Stimulated activated CD4-positive, alpha-beta T cell treated with anti-CD3 and anti-CD28 coated beads, Interleukin-4, amount 100 ng/mL, for 48 hours (primary cell): ENCODE measurements at regions not wholly inside any gene's neighbourhood (a gene's known extent, or its start where the extent isn't known, plus 50 kb on each side); places are given as distances from the start of the nearest gene placed in this dataset.
"Not testable (repeated sequence)": the region's sequence is repeated elsewhere in the genome, so short reads cannot be mapped to it uniquely, and the experiment has no call there.

Experiments
- DNase-seq, 2 donors: peaks; one replicate each; pipeline ENCODE4 v3.0.0-alpha.2; 2020; ENCODE audit warnings: low read depth in 2 of 2

- DNase-seq: no peak
These were observed 158.0 kb upstream of the ALG10B start for GRCh38 chr12:38158428-38159091.

- no peak for DNase-seq
These were observed 157.5 kb upstream of the ALG10B start for GRCh38 chr12:38159092-38159551.

DNA sequence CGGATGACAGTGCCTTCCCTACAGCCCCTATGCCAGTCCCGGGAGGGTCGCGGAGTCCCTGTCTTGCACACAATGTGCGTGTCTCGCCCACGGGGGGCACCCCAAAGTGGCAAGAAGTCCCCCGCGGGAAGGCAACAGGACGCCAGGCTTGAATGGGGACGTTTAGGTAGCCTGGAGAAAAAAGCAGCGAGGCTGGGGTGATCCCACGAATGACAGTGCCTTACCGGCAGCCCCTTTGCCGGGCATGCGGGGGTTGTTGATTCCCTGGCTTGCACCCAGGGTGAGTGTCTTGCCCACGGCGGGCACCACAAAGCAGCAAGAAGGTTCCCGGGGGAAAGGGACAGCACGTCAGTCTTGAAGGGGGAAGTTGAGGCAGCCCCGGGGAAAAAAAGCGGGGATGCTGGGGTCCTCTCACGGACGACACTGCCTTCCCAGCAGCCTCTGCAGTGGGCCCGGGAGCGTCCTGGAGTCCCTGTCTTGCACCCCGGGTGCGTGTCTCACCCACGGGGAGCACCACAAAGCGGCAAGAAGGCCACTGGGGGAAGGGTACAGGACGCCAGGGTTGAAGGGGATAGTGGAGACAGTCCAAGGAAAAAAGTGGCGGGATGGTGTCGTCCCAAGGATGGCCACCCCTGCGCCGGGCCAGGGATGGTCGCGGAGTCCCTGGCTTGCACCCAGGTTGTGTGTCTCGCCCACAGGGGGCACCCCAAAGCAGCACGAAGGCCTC, 156.8 kb upstream of the ALG10B start:
- DNase-seq: no peak

DNA sequence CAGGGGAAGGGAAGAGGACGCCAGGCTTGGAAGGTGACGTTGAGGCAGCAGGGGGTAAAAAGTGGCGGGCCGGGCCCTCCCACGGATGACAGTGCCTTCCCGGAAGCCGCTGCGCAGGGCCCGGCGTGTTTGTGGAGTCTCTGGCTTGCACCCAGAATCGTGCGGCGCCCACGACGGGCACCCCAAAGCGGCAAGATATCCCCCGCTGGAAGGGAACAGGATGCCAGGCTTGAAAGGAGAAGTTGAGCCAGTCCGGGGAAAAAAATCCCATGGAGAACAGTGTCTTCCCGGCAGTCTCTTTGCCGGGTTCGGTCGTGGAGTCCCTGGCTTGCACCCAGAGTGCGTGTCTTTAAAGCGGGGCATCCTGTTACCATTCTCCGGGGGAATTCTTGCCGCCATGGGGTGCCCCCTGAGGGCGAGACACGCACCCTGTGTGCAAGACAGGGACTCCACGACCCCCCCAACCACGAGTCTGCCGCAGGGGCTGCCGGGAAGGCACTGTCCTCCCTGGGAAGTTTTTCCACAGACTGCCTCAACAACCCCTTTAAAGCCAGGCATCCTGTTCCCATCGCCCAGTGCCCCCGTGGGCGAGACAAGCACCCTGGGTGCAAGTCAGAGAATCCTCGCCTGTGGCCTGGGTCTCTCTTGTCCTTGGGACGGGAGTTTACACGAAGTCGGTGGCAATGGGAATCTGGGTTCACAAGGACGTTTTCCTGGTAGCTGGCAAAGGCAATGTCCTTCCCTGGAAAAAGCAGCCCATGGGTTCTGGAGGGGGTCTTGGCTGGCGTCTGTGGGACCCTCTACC, 156.1 kb upstream of the ALG10B start:
- no peak for DNase-seq

- DNase-seq: no peak
These were observed 155.2 kb upstream of the ALG10B start for GRCh38 chr12:38161123-38162000.

DNA sequence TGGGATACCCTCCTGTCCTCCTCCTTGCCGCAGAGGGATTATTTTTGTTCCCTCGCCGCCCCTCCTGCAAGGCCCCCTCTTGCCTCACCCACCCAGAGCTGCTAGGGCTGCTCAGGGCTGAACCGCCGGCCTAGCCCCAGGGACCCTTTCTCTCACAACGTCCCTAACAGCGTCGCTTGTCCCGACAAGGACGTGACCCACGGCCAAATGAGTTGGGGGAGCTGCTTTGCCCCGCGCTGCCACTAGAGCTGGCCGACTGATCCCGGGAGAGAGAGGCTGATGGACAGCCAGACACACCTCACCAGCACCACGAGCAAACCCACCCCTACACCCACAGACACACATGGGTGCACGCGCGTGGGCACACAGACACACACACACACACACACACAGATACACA, 154.6 kb upstream of the ALG10B start:
- DNase-seq: no peak

DNA sequence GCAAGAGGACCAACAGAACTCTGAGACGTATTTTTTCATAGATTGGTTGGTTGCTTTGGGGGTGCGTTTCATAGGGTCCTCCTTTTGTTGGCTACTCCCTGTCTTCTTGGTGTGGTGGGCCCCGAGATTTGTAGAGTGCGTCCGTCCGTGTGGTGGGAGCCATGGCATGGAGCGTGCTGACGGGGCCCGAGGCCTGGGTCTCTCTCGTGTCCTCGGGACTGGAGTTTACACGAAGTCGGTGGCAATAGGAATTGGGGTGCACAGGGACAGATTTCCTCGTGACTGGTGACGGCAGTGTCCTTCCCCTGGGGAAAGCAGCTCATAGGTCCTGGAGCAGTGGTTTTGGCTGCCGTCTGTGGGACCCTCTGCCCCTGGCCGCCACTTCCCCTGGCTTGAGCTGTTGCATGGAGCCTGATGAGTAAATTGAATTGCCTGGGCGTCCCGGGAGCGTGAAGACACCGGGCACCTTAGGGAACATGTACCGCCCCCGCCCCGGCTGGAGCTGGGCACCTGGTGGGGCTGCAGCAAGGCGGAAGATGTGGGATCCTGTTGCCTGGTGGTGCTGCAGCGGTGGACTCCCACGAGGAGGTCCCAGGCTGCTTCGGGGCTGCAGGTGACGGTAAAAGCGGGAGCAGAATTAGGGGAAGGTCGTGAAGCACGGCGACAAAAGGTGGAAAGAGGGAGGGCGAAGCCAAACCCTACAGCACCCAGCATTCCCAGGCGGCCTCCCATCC, 153.7 kb upstream of the ALG10B start:
- DNase-seq: no peak

DNA sequence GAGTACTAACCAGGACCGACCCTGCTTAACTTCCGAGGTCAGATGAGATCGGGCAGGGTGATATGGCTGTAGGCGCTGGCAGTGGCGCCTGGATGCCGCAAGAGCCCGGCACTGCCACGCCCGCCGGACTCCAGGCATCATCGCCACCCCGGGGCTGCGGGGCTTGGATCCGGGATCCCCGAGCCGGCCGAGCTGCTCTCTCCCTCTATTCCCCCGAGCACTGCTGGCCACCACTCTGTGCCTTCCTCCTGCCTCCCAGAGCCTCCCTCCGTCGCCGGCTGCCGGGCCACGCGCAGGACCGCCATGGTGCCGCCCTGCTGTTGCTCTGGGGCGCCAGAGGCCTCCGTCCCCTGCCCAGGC, 153.2 kb upstream of the ALG10B start:
- no peak for DNase-seq

DNA sequence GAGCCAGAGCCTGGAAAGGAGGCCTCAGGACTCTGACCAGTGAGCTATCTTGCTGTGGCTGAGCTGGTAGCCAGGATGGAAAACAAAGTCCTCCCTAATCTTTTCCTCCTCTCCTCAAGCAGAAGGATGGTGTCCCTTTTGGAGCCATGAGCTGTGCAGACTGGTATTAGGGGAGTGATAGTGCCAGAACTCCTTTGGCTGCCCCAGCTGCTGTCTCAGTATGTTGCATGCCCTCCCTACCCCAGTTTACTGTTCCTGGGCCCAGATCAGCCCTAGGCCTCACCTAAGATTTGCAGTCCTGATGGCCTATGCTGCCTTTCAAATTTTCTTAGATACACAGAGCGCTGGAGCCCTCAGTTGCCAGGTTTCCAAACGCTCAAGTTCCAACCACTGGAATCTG, 150.3 kb upstream of the ALG10B start:
- DNase-seq: no peak

- no peak for DNase-seq
These were observed 141.0 kb upstream of the ALG10B start for GRCh38 chr12:38175538-38175937.

GRCh38 chr12:38183617-38184016, 133.0 kb upstream of the ALG10B start:
- DNase-seq: not testable (repeated sequence)

- DNase-seq: not testable (repeated sequence)
These were observed 119.3 kb upstream of the ALG10B start for GRCh38 chr12:38197286-38197685.

DNA sequence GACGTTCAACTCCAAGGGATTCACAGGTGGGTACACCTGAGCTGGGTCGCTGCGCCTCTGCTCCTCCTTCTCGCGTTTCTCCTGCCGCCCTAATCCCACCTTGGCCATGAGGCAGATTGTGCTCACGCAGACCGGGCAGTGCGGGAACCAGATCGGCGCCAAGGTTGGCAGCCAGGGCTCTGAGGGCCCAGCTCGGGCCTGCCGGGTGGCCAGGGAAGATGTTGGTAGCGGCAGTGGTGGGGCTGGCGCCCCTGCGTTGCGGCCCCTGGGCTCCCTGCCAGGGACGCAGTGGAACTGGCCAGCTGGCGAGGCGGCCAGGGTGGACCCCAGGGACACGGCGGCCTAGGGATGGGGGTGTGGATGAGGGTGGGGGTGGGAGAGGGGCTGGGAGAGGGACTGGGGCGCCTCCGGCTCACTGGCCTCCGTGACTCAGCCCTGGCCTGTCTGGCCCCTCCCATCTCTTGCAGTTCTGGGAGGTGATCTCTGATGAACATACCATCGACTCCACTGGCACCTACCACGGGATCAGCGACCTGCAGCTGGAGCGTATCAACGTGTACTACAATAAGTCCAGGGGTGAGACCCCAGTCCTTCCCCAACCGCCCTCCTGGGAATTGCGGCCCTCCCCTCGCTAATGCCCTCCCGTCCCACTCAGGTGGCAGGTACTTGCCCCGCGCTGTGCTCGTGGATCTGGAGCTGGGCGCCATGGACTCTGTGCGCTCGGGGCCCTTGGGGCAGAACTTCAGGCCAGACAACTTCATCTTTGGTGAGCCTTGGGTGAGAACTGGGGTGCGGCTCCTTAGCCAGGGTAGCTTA, 114.9 kb upstream of the ALG10B start:
- DNase-seq: no peak

DNA sequence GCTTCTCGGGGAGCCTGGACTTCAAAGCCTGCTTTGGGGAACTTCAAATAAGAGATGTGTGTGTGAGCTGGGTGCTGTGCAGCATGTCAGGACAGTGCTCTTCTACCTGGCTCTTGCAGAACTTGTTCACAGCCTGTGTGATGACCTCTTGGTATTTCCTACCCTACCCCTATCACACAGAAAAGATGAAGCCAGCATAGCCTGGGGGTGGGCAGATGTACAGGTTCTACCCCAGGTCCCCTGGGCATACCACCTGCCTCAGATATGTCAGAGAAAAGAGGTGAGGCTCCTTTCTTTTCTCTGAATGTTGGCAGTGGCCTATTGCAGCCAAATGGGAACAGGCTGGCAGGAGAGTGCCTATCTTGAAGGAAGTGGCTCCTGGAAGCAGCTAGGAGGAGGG, 111.7 kb upstream of the ALG10B start:
- no peak for DNase-seq

- no peak for DNase-seq
These were observed 94.6 kb upstream of the ALG10B start for GRCh38 chr12:38222011-38222410.

DNA sequence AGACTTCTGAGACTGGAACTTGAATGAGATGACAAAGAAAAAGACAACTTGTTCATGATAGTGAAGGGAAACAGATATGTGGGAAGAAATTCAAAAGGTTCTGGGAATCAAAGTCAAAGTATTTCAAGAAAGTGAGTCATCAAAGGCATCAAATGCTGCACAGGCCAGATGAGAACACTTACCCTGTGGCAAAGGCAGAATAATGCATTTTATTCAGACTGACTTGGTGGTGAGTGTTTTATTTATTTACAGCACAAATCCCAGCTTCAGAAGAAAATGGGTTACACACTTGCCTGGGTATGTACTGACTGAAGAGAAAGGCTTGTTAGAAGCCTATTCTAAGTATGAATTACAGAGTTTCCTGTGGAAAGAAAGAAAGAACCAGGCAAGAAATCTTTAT, 78.2 kb upstream of the ALG10B start:
- DNase-seq: not testable (repeated sequence)

DNA sequence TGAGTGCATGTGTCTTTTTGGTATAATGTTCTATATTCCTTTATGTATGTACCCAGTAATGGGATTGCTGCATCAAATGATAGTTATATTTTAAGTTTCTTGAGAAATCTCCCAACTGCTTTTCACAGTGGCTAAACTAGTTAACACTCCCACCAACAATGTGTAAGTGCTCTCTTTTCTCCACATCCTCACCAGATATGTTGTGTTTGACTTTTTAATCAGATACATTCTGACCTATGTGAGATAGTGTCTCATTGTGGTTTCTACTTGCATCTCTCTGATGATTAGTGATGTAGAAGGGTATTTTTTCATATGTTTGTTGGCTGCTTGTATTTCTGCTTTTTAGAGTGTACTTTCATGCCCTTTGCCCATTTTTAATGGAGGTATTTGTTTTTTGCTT, 62.8 kb upstream of the ALG10B start:
- no peak for DNase-seq

GRCh38 chr12:38258411-38258810, 58.2 kb upstream of the ALG10B start:
- no peak for DNase-seq
